HCT116 (cell line): ENCODE measurements at regions not wholly inside any gene's neighbourhood (a gene's known extent, or its start where the extent isn't known, plus 50 kb on each side); places are given as distances from the start of the nearest gene placed in this dataset.

Experiments
- CEBPB ChIP-seq: IDR thresholded peaks from 2 replicates; pipeline ENCODE4 v1.6.1; 2012; ENCODE audit warnings: low read depth
- CTCF ChIP-seq, 3 experiments: fragments of 200-600 bp in 1 of 3; sonication (generic) in 1 of 3; IDR thresholded peaks in 2 of 3; conservative IDR thresholded peaks in 1 of 3; 2 replicates each; pipeline ENCODE4 v1.5.1; 2012 to 2017; ENCODE audit warnings: low read depth in 2 of 3, low read length in 2 of 3, antibody characterized with exemption in 1 of 3, borderline replicate concordance in 1 of 3, control low read depth in 1 of 3, mild to moderate bottlenecking in 1 of 3, mixed read lengths in 1 of 3, mixed run types in 1 of 3, moderate library complexity in 1 of 3; ENCODE audit not compliant: insufficient read depth in 1 of 3
- POLR2AphosphoS5 ChIP-seq: IDR thresholded peaks from 2 replicates; pipeline ENCODE4 v1.6.1; 2011; ENCODE audit warnings: mild to moderate bottlenecking, low read depth, low read length, moderate library complexity
- SIN3A ChIP-seq: IDR thresholded peaks from 2 replicates; pipeline ENCODE4 v1.6.1; 2012; ENCODE audit warnings: low read depth

- TF ChIP-seq POLR2AphosphoS5 (no peak), CTCF (IDR thresholded peaks at IDR 0.05 in 2 of 3, conservative IDR thresholded peaks at IDR 0.05 in 1 of 3; ENCODE audit: borderline replicate concordance in 1 of 3, insufficient read depth in 1 of 3, low read depth in 2 of 3, low read length in 2 of 3) (no peak), CEBPB (no peak), SIN3A (no peak)
Measured at GRCh38 chr2:179341152-179341866, 76.7 kb upstream of the SESTD1 start.
